Left colon (tissue), 2 donors: ENCODE measurements at regions not wholly inside any gene's neighbourhood (a gene's known extent, or its start where the extent isn't known, plus 50 kb on each side); places are given as distances from the start of the nearest gene placed in this dataset.

Source experiments
- ATAC-seq: fragments of 200-7000 bp; cut with Tn5 transposase; one replicate; pipeline ENCODE4 v1.9.1; 2020; ENCODE audit warnings: mild to moderate bottlenecking, moderate library complexity
- DNase-seq, 2 donors: peaks; one replicate each; pipeline ENCODE4 v3.0.0-alpha.2; 2020
- intact Hi-C, 2 donors: fragments of 100-400 bp; cut with DNase I in 1 of 2; cut with micrococcal nuclease in 1 of 2; formaldehyde crosslinking; loops; one replicate each; pipeline versions ENCODE4 v1.11.2 to v1.14.0; 2022; cut with DNase I, micrococcal nuclease
- donor health status: DM: no; HTN: no; CAD: no.
- donor health status: DM: yes; HTN: yes; CAD: no.

- intact Hi-C loops, result no loop called here
- ATAC-seq (no peak), DNase-seq (no peak)
Measured at GRCh38 chr6:164022632-164023031, 608.1 kb downstream of the QKI start.

GRCh38 chr6:164021589-164022250 is 607.2 kb downstream of the QKI start:
- ATAC-seq (no peak), DNase-seq (no peak)
- intact Hi-C loops, result no loop called here

DNA sequence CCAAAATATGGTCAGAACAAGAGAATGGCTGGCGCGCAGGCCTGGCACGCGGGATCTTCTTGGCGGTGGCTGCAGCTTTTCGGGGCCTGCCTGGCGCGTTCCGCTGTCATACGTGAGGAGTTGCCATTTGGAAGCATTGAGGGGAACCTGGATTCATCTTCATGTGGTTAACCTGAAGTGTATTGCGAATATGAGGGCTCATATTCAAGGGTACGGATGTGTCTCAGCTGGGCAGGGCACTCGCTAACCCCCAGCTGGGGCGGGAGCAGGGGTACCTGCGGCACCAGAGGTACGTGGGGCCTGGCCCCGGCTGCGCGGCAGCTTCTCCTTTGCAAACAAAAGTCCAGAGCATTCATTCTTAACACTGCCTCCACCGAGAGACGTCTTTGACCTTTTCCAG is 605.6 kb downstream of the QKI start:
- intact Hi-C loops, result no loop called here
- DNase-seq (no peak), ATAC-seq (no peak)

- ATAC-seq, result no peak
- intact Hi-C loops, result no loop called here
- no peak for DNase-seq
Measured at GRCh38 chr6:164018133-164018532, 603.6 kb downstream of the QKI start.

GRCh38 chr6:164016056-164016455 is 601.5 kb downstream of the QKI start:
- DNase-seq (no peak), ATAC-seq (no peak)
- intact Hi-C loops, result no loop called here

DNA sequence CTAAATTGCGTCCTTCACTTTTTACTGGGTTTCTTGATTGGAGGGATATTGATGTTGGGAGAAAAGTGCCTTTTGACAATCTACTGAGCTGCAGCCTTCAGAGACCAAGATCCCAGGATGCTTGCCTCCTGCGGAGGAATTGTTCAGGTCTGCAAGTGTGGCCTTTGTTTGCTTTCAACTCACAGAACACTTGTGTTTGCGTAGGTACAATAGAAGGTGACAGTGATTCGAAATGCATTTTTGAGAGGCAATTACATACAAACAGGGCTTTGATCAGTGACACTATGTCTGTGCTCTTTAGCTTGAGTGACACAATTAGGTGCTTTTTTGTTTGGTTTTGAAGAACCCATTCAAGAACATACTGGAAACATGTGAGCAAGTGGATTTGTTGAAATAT is 600.6 kb downstream of the QKI start:
- no peak for DNase-seq
- no peak for ATAC-seq
- intact Hi-C loops, result no loop called here

DNA sequence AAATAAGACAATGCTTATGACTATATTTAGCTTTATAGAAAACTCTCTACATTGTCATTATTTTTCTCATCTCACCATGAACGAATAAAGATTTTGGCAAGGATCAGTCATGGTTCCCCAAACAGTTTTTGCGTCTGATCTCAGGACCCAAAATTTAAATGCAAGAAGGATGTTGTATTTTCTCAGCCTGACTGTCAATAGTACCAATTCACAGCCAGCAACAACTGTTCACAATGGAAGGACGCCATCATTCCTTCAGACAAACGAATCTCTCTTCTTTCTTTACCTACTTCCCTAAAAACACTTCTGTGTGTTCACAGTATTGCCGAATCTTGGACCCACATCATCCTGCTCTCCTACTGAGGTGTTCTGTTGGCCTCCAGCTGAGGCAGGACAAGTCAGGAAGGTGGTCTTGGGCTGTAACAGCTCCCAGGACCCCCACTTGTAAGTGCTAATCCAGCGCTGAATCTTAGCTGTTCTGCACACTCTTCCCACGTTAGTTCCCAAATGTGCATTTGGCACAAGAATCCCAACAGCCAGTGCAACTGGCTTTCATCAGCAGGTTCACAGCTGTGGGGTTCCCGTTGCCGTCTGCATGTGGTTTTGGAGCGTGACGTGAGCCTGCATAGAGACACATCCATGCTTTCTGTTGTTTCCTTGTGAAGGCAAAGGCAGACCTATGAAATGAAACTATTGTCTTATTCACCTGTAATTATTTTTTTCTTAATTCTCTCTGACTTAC is 600.0 kb downstream of the QKI start:
- DNase-seq, result no peak
- intact Hi-C loops, result no loop called here
- no peak for ATAC-seq

DNA sequence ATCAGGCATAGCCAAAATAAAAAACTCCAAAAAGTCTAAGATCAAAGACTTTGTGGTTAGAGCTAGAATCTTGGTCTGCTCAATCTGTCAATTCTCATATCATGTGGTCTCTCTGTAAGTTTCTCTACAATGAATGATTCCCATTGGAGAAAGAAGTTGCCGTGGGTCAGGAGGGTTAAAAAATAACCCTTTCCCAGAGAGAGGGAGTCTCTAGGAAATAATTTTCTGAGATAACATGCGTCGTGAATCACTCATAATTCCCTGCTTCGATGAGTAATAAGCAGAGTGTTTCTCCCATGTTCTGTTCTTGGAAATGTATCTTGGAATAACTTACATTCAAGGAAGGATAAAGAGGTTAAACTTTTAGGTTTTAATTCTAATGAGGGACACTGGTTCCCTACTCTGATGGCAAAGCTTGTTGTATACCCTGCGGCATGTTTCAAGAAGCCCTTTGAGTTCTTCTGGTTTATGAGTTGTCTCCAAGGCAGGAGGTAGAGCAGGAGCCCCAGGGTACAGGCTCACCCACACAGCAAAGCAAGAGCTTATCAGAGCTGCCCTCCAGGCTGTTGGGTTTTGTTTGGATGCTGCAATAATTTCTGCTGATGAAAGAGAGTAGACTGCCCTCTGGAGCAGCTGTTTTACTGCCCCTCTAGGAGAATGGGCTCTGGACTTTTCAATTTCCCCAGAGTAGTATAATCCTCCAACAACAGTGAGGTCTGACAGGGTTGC is 599.1 kb downstream of the QKI start:
- no peak for DNase-seq
- intact Hi-C loops, result no loop called here
- no peak for ATAC-seq

DNA sequence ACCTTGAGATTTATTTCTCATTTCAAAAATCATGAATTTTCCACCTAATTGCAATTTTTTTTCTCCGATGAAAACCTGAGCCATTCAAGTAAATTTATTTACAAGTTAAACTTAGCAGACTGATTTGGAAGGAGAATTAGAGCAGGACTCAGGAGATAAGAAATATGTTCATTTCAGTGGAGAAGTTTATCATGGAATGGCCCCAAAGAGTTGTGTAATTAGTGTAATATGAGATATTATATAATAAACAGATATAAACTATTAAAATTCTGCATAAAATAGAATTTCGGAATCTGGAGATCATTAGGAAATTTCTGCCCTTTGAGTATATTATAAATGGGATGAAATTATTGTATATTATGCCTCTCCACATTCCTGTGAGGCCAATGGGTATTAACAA is 596.8 kb downstream of the QKI start:
- DNase-seq (no peak), ATAC-seq (no peak)
- intact Hi-C loops, result no loop called here

GRCh38 chr6:164010441-164011103 is 596.1 kb downstream of the QKI start:
- no peak for ATAC-seq
- intact Hi-C loops, result no loop called here
- DNase-seq, result no peak

GRCh38 chr6:164008902-164009301 is 594.4 kb downstream of the QKI start:
- DNase-seq (no peak), ATAC-seq (no peak)
- intact Hi-C loops, result no loop called here

DNA sequence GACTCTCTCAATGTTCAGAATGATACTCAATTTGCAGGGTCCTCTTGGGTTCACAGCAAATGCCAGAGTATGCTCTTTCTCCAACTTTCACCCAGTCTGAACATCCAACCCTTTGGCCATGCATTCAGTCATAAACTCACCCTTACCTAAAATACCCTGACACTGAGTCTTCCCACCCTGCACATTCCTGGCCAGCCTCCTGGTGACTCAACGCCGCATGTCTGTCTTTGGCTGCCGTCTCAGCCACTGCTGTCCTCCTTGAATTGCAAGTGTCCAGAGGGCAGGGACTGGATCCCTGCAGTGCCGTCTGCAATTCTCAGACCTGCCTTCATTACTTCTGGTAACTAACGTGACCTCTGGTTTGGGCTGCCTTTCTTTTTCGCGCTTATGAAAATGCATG is 593.4 kb downstream of the QKI start:
- intact Hi-C loops, result no loop called here
- ATAC-seq, result no peak
- no peak for DNase-seq

GRCh38 chr6:164006459-164006858 is 591.9 kb downstream of the QKI start:
- intact Hi-C loops, result no loop called here
- no peak for ATAC-seq
- DNase-seq, result no peak

GRCh38 chr6:164005004-164005711 is 590.6 kb downstream of the QKI start:
- DNase-seq, result no peak
- intact Hi-C loops, result no loop called here
- no peak for ATAC-seq

DNA sequence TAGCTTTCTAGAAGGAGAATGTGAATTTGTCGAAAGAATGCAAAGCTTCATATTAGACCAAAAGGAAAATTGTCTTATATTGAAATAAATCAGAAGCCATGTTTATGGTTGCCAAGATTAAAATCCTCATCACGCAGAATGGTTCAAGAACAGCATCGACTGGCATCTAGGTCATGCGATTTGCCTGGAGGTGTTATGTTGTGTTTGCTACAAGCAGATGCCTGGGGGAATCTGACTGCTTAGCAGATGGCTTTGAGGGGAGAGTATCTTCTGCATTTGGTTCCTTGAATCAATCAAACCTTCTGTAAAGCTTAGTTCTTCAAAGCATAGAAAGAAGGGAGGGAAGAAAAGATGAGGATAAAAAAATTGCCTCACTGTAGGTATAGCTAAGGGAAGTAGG is 585.8 kb downstream of the QKI start:
- DNase-seq, result no peak
- ATAC-seq, result no peak
- intact Hi-C loops, result no loop called here

DNA sequence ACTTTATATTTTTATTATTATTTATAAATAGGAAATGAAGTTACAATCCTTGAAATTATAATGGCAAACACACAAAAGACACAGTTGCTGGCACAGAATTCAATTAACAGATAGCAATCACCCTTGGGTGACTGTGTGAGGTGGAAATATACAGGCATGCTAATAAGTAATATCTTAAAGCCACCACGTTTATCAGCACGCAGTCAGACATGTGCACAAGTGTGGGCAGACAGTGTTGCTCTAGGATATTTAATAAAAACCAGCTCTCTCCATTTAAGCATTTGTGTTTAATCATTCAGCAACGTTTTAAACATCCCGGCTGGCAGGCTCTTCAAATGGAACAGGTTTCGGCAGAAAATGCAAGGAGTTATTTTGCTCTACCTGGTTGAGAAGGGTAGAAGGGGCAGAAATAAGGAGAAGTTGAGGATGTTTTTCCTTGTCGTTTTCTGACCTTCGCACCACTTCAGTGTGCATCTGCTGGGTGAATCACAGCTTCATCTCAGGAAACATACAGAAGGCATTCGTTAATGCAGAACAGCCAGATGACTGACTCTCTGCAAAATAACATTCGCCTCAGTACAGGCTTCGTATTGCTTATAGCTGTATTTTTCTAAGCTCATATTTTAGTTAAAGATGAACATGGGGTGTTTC is 585.1 kb downstream of the QKI start:
- ATAC-seq (no peak), DNase-seq (no peak)
- intact Hi-C loops, result no loop called here

DNA sequence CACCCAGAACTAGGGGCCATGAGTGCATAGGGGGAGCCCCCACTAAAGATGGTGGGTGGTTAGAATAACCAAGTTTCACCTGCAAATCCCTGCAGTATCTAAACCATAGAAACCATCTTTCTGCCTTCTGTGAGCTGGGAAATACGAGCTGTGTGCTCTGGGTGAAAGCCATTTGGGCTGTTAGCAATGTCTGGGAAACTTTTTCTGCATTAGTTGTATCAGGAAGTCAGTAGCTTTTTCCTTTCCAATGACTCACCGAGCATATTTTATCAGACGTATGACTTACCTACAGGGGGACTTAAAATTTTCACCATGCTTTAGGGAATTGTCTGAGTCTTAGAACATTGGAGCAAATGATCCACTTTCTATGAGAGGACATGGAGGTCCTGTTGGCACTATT is 584.0 kb downstream of the QKI start:
- intact Hi-C loops, result no loop called here
- no peak for DNase-seq
- ATAC-seq, result no peak

DNA sequence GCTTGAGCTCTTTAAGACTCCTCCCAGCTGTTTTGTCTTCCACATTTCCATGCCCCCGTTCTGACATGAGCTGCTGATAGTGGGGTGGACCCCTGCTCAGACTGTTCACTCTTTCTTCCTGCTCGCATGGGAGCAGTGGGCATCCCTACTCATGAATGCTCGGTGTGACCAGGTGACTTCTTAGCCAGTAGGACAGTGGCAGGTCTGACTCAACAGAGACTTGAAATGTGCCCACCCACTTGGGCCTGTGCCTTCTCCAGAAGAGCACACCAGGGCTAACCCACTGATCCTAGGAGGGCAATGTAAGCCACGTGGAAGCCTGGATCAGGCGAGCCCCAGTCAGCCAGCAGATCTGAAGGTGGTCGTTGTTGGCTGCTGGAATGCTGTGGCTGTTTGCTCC is 582.0 kb downstream of the QKI start:
- DNase-seq, result no peak
- no peak for ATAC-seq
- intact Hi-C loops, result no loop called here

DNA sequence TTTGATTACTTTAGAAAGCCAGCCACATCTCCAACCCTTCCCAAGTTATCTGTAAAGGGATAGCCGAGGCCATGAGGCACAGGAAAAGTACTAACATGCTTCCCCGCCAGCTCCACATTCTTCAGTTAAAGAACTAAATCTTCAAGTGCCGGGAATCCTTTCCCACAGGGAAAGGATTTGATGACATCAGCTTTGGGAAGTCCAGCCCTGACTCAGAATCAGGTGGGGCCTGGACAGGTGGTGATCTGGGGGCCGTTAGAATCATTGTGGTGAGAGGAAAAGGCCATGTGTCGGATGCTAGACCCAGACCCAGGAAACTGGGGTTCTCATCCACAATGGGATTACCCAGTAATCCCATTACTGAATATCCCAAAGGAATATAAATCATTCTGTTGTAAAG is 580.0 kb downstream of the QKI start:
- DNase-seq, result no peak
- ATAC-seq, result no peak
- intact Hi-C loops, result no loop called here
